ENCODE measurements at regions not wholly inside any gene's neighbourhood (a gene's known extent, or its start where the extent isn't known, plus 50 kb on each side); places are given as distances from the start of the nearest gene placed in this dataset.

GRCh38 chr18:65411061-65411460 is 339.8 kb upstream of the CDH7 start:
- TF ChIP-seq, protein P1, sequence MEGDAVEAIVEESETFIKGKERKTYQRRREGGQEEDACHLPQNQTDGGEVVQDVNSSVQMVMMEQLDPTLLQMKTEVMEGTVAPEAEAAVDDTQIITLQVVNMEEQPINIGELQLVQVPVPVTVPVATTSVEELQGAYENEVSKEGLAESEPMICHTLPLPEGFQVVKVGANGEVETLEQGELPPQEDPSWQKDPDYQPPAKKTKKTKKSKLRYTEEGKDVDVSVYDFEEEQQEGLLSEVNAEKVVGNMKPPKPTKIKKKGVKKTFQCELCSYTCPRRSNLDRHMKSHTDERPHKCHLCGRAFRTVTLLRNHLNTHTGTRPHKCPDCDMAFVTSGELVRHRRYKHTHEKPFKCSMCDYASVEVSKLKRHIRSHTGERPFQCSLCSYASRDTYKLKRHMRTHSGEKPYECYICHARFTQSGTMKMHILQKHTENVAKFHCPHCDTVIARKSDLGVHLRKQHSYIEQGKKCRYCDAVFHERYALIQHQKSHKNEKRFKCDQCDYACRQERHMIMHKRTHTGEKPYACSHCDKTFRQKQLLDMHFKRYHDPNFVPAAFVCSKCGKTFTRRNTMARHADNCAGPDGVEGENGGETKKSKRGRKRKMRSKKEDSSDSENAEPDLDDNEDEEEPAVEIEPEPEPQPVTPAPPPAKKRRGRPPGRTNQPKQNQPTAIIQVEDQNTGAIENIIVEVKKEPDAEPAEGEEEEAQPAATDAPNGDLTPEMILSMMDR (IDR thresholded peaks at IDR 0.05; ENCODE audit: insufficient read depth, low read length, poor library complexity, severe bottlenecking) = no peak
- TF ChIP-seq EZH2phosphoT487 (conservative IDR thresholded peaks at IDR 0.05; ENCODE audit: low read length) = no peak

Measured in SU-DHL-6 (cell line).